ENCODE measurements at regions not wholly inside any gene's neighbourhood (a gene's known extent, or its start where the extent isn't known, plus 50 kb on each side); places are given as distances from the start of the nearest gene placed in this dataset.

GRCh38 chr10:35693800-35694199 is 51.7 kb upstream of the FZD8 start:
- no peak for DNase-seq (ENCODE audit: low spot score)
